ENCODE measurements at regions not wholly inside any gene's neighbourhood (a gene's known extent, or its start where the extent isn't known, plus 50 kb on each side); places are given as distances from the start of the nearest gene placed in this dataset.

DNA sequence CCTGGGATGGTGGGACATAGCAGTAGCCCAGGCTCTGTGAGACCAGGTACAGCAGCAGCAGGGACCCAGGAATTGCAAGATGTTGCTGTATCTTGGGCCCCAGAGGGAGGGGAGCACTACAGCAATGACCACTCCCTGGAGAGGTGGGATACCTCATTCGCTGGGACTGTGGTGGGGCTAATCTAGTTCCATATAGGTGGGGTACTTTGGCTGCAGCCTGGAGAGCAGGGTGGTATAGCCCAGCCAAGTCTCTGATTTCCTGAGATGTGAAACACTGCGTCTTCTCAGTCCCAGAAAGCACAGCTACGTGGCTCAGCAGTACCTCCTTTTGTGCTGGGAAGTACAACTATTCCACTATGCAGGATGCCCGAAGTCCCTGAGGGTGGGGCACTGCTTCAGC lies 163.7 kb upstream of the ARHGAP5 start:
- TF ChIP-seq, protein P1, sequence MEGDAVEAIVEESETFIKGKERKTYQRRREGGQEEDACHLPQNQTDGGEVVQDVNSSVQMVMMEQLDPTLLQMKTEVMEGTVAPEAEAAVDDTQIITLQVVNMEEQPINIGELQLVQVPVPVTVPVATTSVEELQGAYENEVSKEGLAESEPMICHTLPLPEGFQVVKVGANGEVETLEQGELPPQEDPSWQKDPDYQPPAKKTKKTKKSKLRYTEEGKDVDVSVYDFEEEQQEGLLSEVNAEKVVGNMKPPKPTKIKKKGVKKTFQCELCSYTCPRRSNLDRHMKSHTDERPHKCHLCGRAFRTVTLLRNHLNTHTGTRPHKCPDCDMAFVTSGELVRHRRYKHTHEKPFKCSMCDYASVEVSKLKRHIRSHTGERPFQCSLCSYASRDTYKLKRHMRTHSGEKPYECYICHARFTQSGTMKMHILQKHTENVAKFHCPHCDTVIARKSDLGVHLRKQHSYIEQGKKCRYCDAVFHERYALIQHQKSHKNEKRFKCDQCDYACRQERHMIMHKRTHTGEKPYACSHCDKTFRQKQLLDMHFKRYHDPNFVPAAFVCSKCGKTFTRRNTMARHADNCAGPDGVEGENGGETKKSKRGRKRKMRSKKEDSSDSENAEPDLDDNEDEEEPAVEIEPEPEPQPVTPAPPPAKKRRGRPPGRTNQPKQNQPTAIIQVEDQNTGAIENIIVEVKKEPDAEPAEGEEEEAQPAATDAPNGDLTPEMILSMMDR (IDR thresholded peaks at IDR 0.05; ENCODE audit: insufficient read depth, low read depth, low read length): no peak
- TF ChIP-seq EZH2 (IDR thresholded peaks at IDR 0.05; ENCODE audit: insufficient read depth, low read length): no peak
